ENCODE measurements at regions not wholly inside any gene's neighbourhood (a gene's known extent, or its start where the extent isn't known, plus 50 kb on each side); places are given as distances from the start of the nearest gene placed in this dataset.
"Not testable (repeated sequence)": the region's sequence is repeated elsewhere in the genome, so short reads cannot be mapped to it uniquely, and the experiment has no call there.

- TF ChIP-seq IRF3 (IDR thresholded peaks at IDR 0.05; ENCODE audit: low read depth, low read length) (no peak), TCF12 (IDR thresholded peaks at IDR 0.05) (peak; percentile 95), RCOR1 (IDR thresholded peaks at IDR 0.05; ENCODE audit: low read length) (no peak), CHD2 (IDR thresholded peaks at IDR 0.05; ENCODE audit: low read length, partially characterized antibody) (no peak), SIN3A (IDR thresholded peaks at IDR 0.05; ENCODE audit: borderline replicate concordance, low read depth, low read length) (no peak), PBX3 (IDR thresholded peaks at IDR 0.05) (peak; percentile 94), JUND (IDR thresholded peaks at IDR 0.05) (peak; percentile 62; the same call in 1 of the 2 replicates), CTCF (IDR thresholded peaks at IDR 0.05) (no peak), NRF1 (IDR thresholded peaks at IDR 0.05; ENCODE audit: low read depth, low read length) (no peak)
These were observed 81.8 kb upstream of the RUBCNL start (continued) for GRCh38 chr13:46468570-46469463.

GRCh38 chr13:46467694-46468093 is 80.6 kb upstream of the RUBCNL start:
- H3K4me2 ChIP-seq; H3K9ac ChIP-seq; H3K27me3 ChIP-seq (ENCODE audit: insufficient read depth); H3K79me2 ChIP-seq (ENCODE audit: insufficient read depth); H3K4me3 ChIP-seq (ENCODE audit: low read depth in 2 of 2, low read length in 1 of 2); H4K20me1 ChIP-seq (ENCODE audit: insufficient read depth); H3K9me3 ChIP-seq; H2AFZ ChIP-seq (ENCODE audit: low read depth); H3K36me3 ChIP-seq (replicated peaks in 1 of 2; ENCODE audit: control insufficient read depth in 1 of 2, insufficient read depth in 2 of 2, low read length in 1 of 2); H3K4me1 ChIP-seq (ENCODE audit: control insufficient read depth in 1 of 2, insufficient read depth in 2 of 2, low read depth in 1 of 2, low read length in 1 of 2); H3K27ac ChIP-seq (ENCODE audit: low read depth in 2 of 2, low read length in 1 of 2); POLR2A ChIA-PET; H3K9me2 ChIP-seq; DNase-seq; CTCF ChIA-PET: not testable (repeated sequence)
- H3F3A ChIP-seq (replicated peaks; ENCODE audit: insufficient read depth): peaks cover 17% of the 10 kb centered on the region
- WGBS (ENCODE audit: low lambda C conversion rate): 97% methylated on average over 9 of the region's 10 CpGs

- H3K36me3 ChIP-seq (replicated peaks in 1 of 2; ENCODE audit: control insufficient read depth in 1 of 2, insufficient read depth in 2 of 2, low read length in 1 of 2); H3K4me2 ChIP-seq; H4K20me1 ChIP-seq (ENCODE audit: insufficient read depth); H3K4me3 ChIP-seq (ENCODE audit: low read depth in 2 of 2, low read length in 1 of 2); H3K9ac ChIP-seq; H3K9me2 ChIP-seq; POLR2A ChIA-PET; H3K27me3 ChIP-seq (ENCODE audit: insufficient read depth); H2AFZ ChIP-seq (ENCODE audit: low read depth); H3K4me1 ChIP-seq (ENCODE audit: control insufficient read depth in 1 of 2, insufficient read depth in 2 of 2, low read depth in 1 of 2, low read length in 1 of 2); CTCF ChIA-PET; H3K27ac ChIP-seq (ENCODE audit: low read depth in 2 of 2, low read length in 1 of 2); DNase-seq; H3K9me3 ChIP-seq; H3K79me2 ChIP-seq (ENCODE audit: insufficient read depth): not testable (repeated sequence)
- 96% methylated on average over 6 of the region's 7 CpGs for WGBS (ENCODE audit: low lambda C conversion rate)
- H3F3A ChIP-seq (replicated peaks; ENCODE audit: insufficient read depth): peaks cover 17% of the 10 kb centered on the region
These were observed 79.0 kb upstream of the RUBCNL start for GRCh38 chr13:46466074-46466473.
